NCI-H446 (cell line): ENCODE measurements at regions not wholly inside any gene's neighbourhood (a gene's known extent, or its start where the extent isn't known, plus 50 kb on each side); places are given as distances from the start of the nearest gene placed in this dataset.

Experiments used
- DNase-seq, 2 experiments: peaks; one replicate each; lab custom pipeline; 2025; lab: John Stamatoyannopoulos, UW

DNA sequence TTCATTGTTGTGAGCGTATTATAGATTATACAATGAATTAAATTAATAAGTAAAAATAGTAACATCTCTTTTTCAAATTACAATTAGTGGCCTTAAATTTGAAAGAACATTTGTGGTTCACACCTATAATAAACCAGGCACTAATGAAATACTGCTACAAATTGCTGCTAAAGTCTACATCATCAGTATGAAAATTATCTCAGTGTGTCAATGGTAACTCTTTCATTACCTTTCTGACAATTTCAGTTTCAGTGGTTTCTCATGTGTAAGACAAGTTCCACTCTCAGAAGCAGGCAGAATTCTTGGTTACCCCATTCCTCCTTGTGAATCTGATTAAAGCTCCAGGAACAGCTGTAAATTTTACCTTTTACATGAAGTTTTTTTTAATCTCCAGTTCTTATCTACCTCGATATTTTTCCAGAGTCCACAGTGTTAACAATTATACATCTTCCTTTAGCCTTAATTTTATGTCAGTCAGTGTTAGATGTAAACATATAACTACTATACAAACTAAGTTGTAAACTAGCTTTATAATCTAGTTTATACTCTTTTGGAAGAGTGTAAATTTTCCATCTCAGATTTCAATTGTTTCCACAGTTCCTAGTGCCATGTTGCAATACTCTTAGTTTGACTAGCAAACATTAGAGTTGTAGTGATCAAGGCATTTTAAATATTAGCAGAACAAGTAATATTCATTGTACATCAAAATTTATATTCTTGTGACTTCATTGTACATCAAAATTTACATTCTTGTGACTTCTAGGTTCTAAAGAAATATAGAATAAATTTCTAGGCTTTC lies 1038.4 kb downstream of the EPHA7 start:
- no peak for DNase-seq

DNA sequence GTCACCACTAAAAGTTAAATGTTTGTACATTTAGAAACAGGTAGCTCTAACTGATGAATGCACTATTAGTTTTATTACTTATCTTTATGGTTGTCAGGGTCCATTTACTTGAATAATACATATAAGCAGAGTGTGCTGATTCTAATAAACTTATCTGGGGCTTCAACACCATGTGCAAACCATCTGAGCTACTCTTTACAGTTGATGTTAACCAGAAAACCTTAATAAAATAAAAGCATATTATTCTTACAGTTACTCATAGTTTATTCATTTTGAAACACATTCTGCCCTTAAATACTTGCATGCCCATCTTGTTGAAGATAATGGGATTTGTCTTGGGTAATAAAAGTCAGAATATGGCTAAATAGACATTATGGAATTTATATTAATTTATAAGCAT lies 1042.2 kb downstream of the EPHA7 start:
- DNase-seq = no peak

DNA sequence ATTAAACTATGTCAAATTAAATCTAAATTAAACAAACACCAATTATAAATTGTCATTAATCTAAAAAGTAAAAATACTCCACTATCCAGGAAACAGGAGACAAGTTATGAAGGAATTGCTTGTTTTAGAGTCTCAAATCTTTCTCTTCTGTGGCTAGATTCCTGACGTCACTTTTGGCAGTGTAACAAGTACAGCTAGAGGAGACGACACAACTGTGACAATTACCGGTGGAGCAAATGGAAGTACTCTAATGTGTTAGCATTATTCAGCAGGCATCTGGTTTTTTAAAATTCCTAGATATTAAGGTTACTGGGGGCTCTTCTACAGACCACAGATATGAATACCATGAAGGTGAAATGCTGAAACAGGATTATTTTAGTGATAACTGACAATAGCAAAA lies 1042.7 kb downstream of the EPHA7 start:
- no peak for DNase-seq

DNA sequence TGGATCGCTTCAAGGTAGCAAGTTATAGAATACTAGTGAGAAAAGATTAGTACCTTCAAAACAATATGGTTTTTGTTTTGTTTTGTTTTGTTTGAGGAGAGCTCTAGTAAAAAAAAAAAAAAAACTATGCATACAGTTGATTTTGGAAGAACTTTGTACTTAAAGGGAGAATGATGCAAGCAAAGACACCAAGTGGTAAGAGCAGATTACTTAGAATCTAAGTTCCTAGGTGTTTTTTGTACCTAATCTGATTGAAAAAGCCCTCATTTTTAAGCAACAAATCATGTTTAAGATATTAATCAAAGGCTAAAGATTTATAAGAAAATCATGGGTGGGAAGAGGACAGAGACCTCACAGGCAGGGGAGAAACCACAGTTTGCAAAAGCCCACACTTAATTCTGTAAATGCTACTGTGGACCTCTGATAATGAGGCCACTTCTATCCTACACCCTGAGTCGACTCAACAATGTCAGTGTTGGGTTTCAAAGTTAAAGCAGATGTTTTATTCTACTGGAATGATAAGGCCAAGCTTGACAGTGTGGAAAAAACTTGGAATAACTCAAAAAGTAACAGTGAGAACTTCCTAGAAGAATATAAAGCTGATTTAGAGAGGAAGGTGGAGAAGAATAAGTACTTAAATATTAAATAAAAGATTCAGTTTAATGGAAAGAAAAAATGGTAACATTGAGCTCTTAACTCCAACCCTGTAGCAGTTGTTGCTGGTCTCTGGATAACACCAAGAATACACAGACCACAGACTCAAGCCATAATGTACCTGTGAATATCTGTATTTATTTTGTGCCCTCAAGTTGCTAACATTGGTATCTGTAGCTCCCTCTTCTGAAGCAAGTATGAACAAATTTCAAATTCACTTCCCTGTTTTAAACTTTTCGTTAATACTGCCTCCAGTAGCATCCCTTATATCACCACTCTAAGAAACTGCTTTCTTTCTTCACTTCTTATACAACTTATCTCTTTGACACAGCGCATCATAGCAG lies 1047.8 kb downstream of the EPHA7 start:
- DNase-seq = no peak

DNA sequence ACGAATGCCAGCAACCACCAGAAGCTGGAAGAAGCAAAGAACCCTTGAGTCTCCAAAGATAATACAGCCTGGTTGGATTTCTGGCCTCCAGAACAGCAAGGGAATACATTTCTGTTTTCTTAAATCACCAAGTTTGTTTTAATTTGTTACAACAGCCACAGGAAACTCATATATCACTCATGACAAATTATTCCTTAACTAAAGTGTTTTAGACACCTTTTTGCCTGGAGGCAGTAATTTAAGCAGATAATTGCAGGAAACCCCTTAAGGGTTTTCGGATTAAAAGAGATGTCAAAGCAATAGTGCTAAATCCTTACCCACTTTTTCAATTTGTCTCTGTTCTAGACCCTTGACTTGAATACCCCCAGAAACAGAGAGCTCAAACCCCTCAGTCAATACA lies 1050.0 kb downstream of the EPHA7 start:
- no peak for DNase-seq

DNA sequence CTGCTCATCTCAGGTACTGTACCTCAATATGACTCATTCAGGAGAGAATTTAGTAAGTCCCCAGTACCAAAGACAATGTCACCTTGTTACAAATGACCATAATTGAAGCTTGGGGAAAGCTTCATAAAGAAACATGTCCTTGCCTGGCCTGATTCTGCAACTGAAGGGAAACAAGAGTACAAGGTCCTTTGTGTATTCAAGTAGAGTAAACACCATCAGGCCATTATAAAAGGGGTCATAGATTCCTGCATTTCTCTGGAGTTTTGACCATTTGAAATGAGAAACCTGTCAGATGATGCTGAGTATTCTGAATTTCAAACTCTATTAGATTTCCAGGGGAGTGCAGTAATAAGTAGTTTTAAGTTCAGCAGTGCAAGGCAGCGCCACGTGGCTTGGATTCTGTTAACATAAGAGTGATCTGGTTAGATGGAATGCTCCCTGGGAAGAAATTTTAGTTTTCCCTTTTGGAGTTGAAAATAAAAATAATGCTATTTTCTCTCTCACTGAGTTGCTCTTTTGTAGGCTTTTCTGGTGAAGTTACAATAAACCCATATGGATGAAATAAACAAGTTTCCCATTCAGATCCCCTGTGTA lies 1054.3 kb downstream of the EPHA7 start:
- no peak for DNase-seq

DNA sequence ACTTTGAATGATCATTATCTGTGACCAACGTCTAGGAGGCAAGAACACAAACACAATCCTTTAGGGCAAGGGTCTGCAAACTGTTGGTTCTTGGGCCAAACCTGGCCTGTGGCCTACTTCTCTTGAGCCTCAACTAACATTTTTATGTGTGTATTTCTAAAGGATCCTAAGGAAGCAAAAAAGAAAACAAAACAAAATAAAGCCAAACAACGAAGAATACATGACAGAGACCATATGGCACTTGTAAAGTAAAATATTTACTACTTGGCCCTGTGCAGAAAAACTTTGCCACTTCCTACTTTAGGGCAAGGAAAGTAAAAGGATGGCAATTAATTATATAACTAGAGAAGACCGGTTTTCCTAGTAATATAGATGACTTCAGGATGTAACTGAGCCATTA lies 1056.2 kb downstream of the EPHA7 start:
- no peak for DNase-seq

DNA sequence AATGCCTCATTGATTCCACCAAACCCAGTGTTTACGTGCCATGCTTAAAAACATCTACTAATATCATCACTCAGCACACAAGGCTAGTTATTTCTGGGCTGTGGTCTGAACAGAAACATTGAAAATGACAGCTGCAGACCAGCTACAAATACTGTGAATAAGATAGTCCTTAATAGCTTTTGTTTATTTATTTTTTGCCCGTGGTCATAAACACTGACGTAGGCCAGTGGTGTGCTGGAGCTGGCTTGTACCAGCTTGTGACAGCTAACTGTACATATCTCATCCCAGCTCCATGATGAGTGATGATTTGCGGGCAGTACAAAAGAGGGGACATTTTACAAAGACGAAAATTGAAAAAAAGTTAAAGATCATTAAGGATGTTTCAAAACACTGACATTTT lies 1057.0 kb downstream of the EPHA7 start:
- DNase-seq = no peak

GRCh38 chr6:92361990-92362389 lies 1057.4 kb downstream of the EPHA7 start:
- no peak for DNase-seq

- no peak for DNase-seq
Observed at GRCh38 chr6:92354270-92354829, 1065.0 kb downstream of the EPHA7 start.

DNA sequence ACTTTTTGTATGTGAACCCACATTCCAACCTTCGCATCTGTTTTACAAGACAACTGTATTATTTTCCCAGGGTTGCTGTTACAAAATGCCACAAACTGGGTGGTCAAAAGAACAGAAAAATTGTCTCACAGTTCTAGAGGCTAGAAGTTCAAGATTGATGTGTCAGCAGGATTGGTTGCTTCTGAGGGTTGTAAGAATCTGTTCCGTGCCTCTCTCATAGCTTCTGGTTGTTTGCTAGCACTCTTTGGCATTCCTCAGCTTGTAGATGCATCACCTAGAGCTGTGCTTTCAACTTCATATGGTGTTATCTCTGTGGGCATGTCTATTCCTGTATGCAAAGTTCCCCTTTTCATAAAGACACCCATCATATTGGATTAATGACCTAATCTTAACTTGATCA lies 1067.2 kb downstream of the EPHA7 start:
- no peak for DNase-seq

DNA sequence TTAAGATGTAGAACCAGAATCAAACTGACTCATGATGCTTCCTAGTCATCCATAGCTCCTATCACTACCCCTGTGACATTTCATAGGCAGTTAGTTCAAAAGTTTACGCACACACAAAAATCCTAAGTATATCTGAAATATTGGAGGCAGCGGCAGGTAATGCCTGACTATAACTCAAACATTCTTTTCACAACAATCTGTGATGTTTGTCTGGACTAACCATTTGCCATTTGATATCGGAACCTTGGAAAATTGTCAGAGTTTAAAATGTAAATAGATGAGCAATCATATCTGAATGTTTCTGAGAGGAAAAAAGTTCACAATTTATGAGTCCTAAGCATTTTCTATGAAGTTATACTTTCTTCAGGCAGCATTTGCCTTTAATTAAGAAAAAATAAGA lies 1078.2 kb downstream of the EPHA7 start:
- DNase-seq = no peak

- DNase-seq = no peak
Observed at GRCh38 chr6:92339936-92340640, 1079.3 kb downstream of the EPHA7 start.

DNA sequence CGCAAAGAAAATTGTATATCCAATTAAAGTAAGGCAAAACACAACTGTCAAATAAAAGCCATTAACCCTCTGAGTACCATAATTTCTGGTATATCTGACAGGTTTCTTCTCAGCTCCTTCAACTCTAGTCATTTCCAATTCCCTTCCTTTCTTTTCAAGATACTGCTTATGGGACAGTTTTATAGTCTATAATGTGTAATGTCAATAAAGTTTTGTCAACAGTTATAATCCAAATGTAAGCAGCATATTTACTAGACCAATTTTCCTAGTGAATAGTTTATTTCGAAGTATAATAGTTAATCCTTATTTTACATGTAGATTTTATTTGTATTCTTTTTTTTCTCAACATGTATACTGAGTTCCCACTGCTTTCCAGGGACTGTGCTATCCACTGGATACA lies 1081.8 kb downstream of the EPHA7 start:
- no peak for DNase-seq

DNA sequence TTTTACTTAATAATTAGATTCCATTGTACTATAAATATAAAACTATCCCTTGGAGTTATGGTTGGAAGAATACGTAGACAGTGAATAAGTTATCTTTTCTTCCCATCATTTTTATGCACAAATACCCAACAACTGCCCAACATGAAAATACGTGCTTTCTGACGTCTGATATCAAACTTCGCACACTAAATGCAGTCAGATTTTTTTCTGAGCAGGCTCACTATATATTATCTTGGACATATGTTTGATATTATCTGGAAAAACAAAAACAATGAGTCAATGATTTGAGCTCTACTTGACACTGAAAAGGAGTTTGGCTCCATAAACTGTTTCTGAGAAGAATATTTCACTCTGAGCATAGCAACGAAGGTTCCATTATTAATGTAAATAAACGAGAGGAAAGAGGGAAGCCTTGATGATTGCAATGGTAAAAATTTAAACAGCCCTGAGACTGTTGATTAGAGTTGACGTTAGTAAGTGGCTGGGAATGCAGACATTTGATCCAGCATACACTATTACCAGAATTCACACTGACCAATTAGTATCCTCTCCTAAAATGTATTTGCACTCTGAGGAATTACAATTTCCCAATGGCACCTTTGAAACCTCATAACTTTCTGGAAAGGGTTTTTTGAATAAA lies 1090.0 kb downstream of the EPHA7 start:
- no peak for DNase-seq

DNA sequence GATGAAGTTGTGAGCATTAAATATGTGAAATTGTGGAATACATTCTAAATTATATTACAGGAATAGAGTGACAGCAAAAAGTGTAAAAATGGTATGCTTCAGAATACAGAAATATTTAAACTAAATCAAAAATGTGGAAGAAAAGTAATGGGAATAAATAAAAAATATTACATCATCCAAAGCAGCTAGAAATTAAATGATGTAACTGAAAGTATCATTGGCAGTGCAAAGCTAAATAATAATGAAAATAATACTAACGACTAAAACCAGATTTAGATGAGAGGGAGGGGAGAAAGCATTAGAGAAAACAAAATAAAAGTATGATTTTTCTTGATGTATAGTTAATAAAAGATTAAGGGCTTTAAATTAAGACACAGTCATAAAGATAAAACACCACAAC lies 1104.0 kb downstream of the EPHA7 start:
- no peak for DNase-seq

DNA sequence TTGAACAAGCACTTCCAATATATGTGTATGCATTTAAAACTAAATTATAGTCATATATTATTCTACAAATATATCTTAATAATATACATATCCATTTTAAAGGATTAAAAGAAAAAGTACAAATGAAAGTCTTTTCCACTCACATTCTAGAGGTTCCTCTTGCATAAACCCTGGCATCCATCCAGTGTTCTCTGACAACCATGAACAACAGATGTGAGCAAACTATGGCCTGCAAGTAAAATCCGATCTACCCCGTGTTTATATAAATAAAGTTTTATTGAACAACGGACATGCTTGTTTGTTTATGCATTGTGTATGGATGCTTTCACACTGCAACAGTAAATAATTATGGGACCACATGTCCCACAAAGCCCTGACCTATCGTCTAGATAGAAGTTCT lies 1122.3 kb downstream of the EPHA7 start:
- peak in 1 of 2 experiments; percentile 60 for DNase-seq

GRCh38 chr6:92292067-92292466 lies 1127.3 kb downstream of the EPHA7 start:
- no peak for DNase-seq

DNA sequence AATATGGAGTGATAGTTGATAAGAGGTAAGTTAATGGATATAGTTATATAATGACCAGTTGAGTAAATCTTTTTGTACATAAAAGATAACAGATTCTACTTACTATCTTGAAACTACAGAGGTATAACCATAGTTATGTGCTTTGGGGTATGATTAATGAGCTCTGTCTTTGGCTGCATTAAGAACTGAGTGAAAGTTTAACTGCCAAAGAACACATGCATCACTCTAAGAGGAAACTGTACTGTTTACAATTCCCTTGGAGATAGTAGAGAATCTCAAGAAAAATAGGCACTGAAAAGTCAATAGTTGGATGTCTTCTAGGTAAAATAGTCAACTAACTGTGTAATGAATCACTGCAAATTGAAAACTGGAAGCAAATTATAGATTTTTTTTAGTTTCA lies 1129.5 kb downstream of the EPHA7 start:
- no peak for DNase-seq

GRCh38 chr6:92281571-92282076 lies 1137.7 kb downstream of the EPHA7 start:
- no peak for DNase-seq

DNA sequence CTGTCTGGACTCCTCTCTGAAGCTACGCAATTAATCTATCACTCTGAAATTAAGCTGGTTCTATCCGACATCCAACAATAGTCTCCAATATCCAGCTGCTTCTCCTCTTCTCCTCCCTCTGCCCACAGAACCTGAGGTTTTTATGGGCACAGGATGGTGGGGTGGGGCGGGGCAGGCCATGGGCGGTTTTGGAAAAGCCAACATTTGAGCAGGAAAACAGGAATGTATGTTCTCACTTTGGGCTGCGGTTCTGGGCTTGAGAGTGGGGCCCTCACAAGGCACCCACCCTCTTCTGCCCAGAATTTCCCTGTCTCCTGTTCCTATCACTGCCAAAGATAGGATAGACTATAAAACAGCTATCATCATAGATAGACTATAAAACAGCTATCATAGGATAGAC lies 1144.2 kb downstream of the EPHA7 start:
- no peak for DNase-seq
